HEK293 (cell line): ENCODE measurements at regions not wholly inside any gene's neighbourhood (a gene's known extent, or its start where the extent isn't known, plus 50 kb on each side); places are given as distances from the start of the nearest gene placed in this dataset.

ENCODE experiments used
- ELK4 ChIP-seq: IDR thresholded peaks from 2 replicates; pipeline ENCODE4 v1.6.1; 2011; ENCODE audit warnings: mild to moderate bottlenecking, low read depth, low read length, borderline replicate concordance
- KLF10 ChIP-seq: fragments of 450-650 bp; IDR thresholded peaks from 2 replicates; pipeline ENCODE4 v1.5.1; 2018; ENCODE audit warnings: missing biosample characterization, mild to moderate bottlenecking, missing genetic modification characterization
- ZNF121 ChIP-seq: fragments of 450-650 bp; formaldehyde crosslinking; IDR thresholded peaks from 2 replicates; pipeline ENCODE4 v1.5.1; 2016; ENCODE audit warnings: missing biosample characterization, missing genetic modification characterization
- TF ChIP-seq, protein P1 (sequence below): fragments of 450-650 bp; formaldehyde crosslinking; IDR thresholded peaks from 2 replicates; pipeline ENCODE4 v1.5.1; 2017; ENCODE audit warnings: missing biosample characterization, missing genetic modification characterization

DNA sequence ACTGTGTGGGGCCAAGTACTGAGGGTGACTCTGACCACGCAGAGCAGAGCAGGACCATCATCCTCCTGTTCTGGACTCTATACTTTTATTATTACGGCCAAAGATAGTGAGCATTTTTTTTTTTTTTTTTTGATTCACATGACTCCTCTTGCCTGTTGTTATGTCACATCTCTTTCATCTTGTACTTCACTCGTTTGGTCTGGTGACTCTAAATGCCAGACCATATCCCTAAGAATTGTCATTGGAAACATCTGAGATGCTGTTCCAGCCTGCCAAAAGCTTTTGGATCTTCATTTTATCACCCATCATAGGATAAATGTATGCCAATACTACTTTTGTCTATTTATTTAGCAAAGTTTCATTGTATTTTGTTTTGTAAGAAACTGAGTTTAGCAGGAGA, 168.2 kb upstream of the RAI14 start:
- TF ChIP-seq KLF10 (tag by site-specific recombination): no peak
- no peak for TF ChIP-seq ZNF121
- no peak for TF ChIP-seq ELK4
- TF ChIP-seq, protein P1, sequence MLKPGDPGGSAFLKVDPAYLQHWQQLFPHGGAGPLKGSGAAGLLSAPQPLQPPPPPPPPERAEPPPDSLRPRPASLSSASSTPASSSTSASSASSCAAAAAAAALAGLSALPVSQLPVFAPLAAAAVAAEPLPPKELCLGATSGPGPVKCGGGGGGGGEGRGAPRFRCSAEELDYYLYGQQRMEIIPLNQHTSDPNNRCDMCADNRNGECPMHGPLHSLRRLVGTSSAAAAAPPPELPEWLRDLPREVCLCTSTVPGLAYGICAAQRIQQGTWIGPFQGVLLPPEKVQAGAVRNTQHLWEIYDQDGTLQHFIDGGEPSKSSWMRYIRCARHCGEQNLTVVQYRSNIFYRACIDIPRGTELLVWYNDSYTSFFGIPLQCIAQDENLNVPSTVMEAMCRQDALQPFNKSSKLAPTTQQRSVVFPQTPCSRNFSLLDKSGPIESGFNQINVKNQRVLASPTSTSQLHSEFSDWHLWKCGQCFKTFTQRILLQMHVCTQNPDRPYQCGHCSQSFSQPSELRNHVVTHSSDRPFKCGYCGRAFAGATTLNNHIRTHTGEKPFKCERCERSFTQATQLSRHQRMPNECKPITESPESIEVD (tag by site-specific recombination): no peak
